ENCODE measurements at regions not wholly inside any gene's neighbourhood (a gene's known extent, or its start where the extent isn't known, plus 50 kb on each side); places are given as distances from the start of the nearest gene placed in this dataset.

DNA sequence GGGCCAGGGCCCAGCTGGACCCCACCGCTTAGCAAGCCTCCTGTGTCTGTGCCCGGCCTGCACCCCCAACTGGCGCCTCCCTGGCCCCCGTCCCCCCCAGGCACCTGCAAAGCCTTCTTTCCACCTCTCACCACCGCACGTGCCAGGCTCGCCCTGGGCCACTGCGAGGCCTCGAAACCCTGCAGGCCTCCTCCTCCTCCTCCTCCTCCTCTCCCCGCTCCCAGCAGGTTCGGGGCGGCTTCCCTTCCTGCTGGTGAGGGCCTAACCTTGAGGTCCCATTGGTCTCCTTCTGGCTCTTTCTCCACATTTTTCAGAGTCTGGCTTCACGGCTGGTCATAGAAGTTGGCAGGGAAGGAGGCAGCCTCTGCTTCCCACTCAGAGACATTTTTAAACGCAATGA lies 76.8 kb upstream of the GATA5 start:
- TF ChIP-seq, protein P1, sequence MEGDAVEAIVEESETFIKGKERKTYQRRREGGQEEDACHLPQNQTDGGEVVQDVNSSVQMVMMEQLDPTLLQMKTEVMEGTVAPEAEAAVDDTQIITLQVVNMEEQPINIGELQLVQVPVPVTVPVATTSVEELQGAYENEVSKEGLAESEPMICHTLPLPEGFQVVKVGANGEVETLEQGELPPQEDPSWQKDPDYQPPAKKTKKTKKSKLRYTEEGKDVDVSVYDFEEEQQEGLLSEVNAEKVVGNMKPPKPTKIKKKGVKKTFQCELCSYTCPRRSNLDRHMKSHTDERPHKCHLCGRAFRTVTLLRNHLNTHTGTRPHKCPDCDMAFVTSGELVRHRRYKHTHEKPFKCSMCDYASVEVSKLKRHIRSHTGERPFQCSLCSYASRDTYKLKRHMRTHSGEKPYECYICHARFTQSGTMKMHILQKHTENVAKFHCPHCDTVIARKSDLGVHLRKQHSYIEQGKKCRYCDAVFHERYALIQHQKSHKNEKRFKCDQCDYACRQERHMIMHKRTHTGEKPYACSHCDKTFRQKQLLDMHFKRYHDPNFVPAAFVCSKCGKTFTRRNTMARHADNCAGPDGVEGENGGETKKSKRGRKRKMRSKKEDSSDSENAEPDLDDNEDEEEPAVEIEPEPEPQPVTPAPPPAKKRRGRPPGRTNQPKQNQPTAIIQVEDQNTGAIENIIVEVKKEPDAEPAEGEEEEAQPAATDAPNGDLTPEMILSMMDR (IDR thresholded peaks at IDR 0.05; ENCODE audit: low read depth, low read length, poor library complexity, severe bottlenecking), result no peak
- TF ChIP-seq EZH2phosphoT487 (IDR thresholded peaks at IDR 0.05; ENCODE audit: borderline replicate concordance, low read length), result no peak
